Activated CD8-positive, alpha-beta memory T cell treated with anti-CD3 and anti-CD28 coated beads, Interleukin-2, amount 50 U/mL, for 48 hours (primary cell): ENCODE measurements at regions not wholly inside any gene's neighbourhood (a gene's known extent, or its start where the extent isn't known, plus 50 kb on each side); places are given as distances from the start of the nearest gene placed in this dataset.
"Not testable (repeated sequence)": the region's sequence is repeated elsewhere in the genome, so short reads cannot be mapped to it uniquely, and the experiment has no call there.

Experiments used
- DNase-seq: peaks from one replicate; pipeline ENCODE4 v3.0.0-alpha.2; 2020

- DNase-seq: no peak
Observed at GRCh38 chr2:160736148-160737028, 242.8 kb upstream of the RBMS1 start.

GRCh38 chr2:160737247-160737646, 243.6 kb upstream of the RBMS1 start:
- DNase-seq: no peak

- no peak for DNase-seq
Observed at GRCh38 chr2:160741271-160741670, 247.7 kb upstream of the RBMS1 start.

GRCh38 chr2:160741815-160742214, 248.2 kb upstream of the RBMS1 start:
- DNase-seq: no peak

GRCh38 chr2:160742667-160743066, 249.1 kb upstream of the RBMS1 start:
- DNase-seq: no peak

- no peak for DNase-seq
Observed at GRCh38 chr2:160747501-160748170, 254.0 kb upstream of the RBMS1 start.

- no peak for DNase-seq
Observed at GRCh38 chr2:160751021-160751420, 257.4 kb upstream of the RBMS1 start.

GRCh38 chr2:160752475-160753330, 259.1 kb upstream of the RBMS1 start:
- no peak for DNase-seq

GRCh38 chr2:160753331-160753654, 259.7 kb upstream of the RBMS1 start:
- DNase-seq: no peak

- DNase-seq: no peak
Observed at GRCh38 chr2:160753960-160754359, 260.4 kb upstream of the RBMS1 start.

GRCh38 chr2:160756481-160756880, 262.9 kb upstream of the RBMS1 start:
- no peak for DNase-seq

GRCh38 chr2:160762493-160763128, 269.0 kb upstream of the RBMS1 start:
- DNase-seq: not testable (repeated sequence)

- DNase-seq: no peak
Observed at GRCh38 chr2:160783474-160783873, 289.9 kb upstream of the RBMS1 start.

- DNase-seq: no peak
Observed at GRCh38 chr2:160784034-160784433, 290.4 kb upstream of the RBMS1 start.

GRCh38 chr2:160790738-160791137, 297.1 kb upstream of the RBMS1 start:
- DNase-seq: no peak

GRCh38 chr2:160791884-160792283, 298.3 kb upstream of the RBMS1 start:
- DNase-seq: no peak

GRCh38 chr2:160792837-160793236, 299.2 kb upstream of the RBMS1 start:
- DNase-seq: no peak

GRCh38 chr2:160794926-160795325, 301.3 kb upstream of the RBMS1 start:
- DNase-seq: no peak

GRCh38 chr2:160803881-160804280, 310.3 kb upstream of the RBMS1 start:
- DNase-seq: no peak

- DNase-seq: no peak
Observed at GRCh38 chr2:160810406-160810805, 316.8 kb upstream of the RBMS1 start.

GRCh38 chr2:160812830-160813505, 319.4 kb upstream of the RBMS1 start:
- no peak for DNase-seq

- DNase-seq: no peak
Observed at GRCh38 chr2:160813506-160813858, 319.9 kb upstream of the RBMS1 start.
